AG09319 (cell line): ENCODE measurements at regions not wholly inside any gene's neighbourhood (a gene's known extent, or its start where the extent isn't known, plus 50 kb on each side); places are given as distances from the start of the nearest gene placed in this dataset.
"Not testable (repeated sequence)": the region's sequence is repeated elsewhere in the genome, so short reads cannot be mapped to it uniquely, and the experiment has no call there.

ENCODE experiments used
- DNase-seq: peaks from one replicate; pipeline ENCODE4 v3.0.0-alpha.2; 2010; ENCODE audit warnings: low read depth; ENCODE audit errors: extremely low read depth
- TF ChIP-seq, protein P1 (sequence below): IDR thresholded peaks from 2 replicates; pipeline ENCODE4 v1.5.1; 2011; ENCODE audit warnings: low read depth, mild to moderate bottlenecking, inconsistent platforms, low read length, moderate library complexity

DNA sequence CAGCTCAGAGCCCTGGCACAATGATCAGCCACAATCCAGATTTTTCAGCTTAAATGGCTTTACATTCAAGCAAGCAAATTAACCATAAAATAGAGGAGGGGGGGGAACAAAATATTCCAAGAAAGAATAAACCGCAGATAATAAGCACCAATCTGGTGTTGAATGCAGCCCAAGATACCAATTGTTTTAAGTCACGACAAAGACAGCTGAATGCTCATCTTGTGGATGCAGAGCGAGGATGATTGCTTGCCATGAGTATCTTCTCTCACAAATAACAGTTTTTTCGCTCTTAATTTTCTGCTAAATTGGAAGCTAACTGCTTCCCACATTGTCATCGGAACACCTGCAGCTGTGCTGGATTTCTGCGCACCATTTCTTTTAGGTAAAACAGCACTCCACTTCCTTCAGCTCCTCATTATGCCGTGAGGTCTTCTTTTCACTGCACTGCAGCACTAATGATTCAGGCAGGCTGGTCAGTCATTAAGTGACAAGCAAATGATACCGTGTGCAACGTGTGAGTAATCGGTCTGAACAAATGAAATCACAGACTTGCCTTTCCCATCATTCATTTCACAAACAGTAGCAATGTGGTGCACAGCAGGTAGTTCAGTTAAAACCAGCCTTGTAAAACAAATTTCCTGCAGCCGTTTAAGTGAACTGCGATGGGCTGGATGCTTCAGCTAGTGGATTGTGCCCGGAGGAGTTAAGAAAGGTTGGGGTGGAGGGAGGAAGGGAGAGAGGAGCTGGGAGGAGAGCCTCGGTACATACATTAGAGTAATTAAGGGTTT lies 106.4 kb upstream of the CDCA7L start:
- DNase-seq: no peak
- TF ChIP-seq, protein P1, sequence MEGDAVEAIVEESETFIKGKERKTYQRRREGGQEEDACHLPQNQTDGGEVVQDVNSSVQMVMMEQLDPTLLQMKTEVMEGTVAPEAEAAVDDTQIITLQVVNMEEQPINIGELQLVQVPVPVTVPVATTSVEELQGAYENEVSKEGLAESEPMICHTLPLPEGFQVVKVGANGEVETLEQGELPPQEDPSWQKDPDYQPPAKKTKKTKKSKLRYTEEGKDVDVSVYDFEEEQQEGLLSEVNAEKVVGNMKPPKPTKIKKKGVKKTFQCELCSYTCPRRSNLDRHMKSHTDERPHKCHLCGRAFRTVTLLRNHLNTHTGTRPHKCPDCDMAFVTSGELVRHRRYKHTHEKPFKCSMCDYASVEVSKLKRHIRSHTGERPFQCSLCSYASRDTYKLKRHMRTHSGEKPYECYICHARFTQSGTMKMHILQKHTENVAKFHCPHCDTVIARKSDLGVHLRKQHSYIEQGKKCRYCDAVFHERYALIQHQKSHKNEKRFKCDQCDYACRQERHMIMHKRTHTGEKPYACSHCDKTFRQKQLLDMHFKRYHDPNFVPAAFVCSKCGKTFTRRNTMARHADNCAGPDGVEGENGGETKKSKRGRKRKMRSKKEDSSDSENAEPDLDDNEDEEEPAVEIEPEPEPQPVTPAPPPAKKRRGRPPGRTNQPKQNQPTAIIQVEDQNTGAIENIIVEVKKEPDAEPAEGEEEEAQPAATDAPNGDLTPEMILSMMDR: no peak

- no peak for DNase-seq
- TF ChIP-seq, protein P1: no peak
Observed at GRCh38 chr7:22049766-22050500, 104.2 kb upstream of the CDCA7L start.

GRCh38 chr7:22043367-22043766 lies 97.7 kb upstream of the CDCA7L start:
- TF ChIP-seq, protein P1: no peak
- DNase-seq: no peak

GRCh38 chr7:22040923-22041595 lies 95.4 kb upstream of the CDCA7L start:
- TF ChIP-seq, protein P1: no peak
- DNase-seq: no peak

- DNase-seq: no peak
Observed at GRCh38 chr7:22039670-22040069, 94.0 kb upstream of the CDCA7L start.

DNA sequence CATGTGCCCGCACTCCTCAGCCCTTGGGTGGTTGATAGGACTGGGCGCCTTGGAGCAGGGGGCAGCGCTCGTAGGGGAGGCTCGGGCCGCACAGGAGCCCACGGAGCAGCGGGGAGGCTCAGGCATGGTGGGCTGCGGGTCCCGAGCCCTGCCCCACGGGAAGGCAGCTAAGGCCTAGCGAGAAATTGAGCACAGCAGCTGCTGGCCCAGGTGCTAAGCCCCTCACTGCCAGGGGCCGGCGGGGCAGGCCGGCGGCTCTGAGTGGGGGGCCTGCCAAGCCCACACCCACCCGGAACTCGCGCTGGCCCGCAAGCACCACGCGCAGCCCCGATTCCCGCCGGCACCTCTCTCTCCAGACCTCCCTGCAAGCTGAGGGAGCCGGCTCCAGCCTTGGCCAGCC lies 86.7 kb upstream of the CDCA7L start:
- not testable (repeated sequence) for DNase-seq

More at GRCh38 chr7:22039670-22040069, 94.0 kb upstream of the CDCA7L start:
- TF ChIP-seq, protein P1: no peak

DNA sequence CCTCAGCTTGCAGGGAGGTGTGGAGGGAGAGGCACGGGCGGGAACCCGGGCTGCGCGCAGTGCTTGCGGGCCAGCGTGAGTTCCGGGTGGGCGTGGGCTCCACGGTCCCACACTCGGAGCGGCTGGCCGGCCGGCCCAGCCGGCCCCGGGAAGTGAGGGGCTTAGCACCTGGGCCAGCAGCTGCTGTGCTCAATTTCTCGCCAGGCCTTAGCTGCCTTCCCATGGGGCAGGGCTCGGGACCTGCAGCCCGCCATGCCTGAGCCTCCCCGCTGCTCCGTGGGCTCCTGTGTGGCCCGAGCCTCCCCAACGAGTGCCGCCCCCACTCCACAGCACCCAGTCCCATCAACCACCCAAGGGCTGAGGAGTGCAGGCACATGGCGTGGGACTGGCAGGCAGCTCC lies 83.0 kb upstream of the CDCA7L start:
- DNase-seq: not testable (repeated sequence)

DNA sequence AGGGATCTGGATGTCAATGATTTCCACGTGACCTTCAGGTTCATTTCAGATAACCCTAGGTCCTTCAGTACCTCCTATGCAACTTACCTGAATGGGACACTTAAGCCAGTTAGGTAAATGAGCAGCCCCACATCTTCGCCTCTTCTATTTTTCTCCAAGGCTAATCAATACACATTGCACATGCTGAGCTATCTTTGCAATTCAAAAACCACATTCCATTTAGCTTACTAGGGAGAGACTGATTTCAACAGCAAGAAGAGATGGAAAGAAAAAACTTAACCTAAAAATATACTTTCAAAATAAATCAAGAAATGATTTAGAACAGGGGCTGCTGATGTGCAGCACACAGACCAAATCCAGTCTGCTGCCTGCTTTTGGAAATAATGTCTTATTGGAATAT lies 81.8 kb upstream of the CDCA7L start:
- TF ChIP-seq, protein P1: no peak
- DNase-seq: no peak
